ENCODE measurements at regions not wholly inside any gene's neighbourhood (a gene's known extent, or its start where the extent isn't known, plus 50 kb on each side); places are given as distances from the start of the nearest gene placed in this dataset.

DNA sequence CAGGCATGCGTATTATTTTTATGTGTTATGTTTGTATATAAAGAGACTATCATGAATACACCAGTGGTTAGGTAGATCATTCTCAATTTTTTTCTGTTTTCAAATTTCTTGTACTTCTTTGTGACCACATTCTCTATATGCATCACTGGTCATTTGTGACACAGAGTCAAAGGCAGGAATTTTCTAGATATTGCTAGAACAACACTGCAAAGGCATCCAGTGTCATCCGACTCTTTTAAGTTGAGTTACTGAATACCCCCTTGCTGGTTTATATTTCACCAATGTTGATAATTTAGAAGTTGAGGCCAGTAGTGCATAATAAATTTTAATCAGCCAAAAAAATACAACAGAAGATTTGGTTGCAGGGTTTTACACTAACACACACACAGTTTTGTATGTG is 351.8 kb downstream of the CASP12 start:
- DNase-seq (ENCODE audit: low read depth in 4 of 4, low spot score in 3 of 4) = peak; percentile 27 to 63 (median 45)

- DNase-seq (ENCODE audit: low read depth in 4 of 4, low spot score in 3 of 4) = no peak
Measured at GRCh38 chr11:104541701-104542100, 356.6 kb downstream of the CASP12 start.

DNA sequence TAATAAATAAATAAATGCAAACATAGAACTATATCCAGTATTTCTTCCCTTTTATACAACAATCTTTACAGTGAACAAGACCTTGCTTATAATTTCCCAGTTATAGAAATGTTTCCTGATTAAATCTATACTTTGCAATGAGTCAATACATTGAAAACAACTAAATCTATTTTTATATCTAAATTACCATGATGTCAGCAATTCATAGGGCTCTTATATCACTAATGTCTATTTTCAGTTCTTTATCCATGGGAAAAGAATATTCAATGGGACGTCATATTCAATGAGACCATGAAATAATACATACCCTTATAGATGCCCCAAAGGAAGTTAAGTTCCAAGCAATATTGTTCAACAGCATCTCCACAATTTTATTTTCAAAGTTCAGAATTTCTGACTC is 359.9 kb downstream of the CASP12 start:
- DNase-seq (ENCODE audit: low read depth in 4 of 4, low spot score in 3 of 4) = no peak

DNA sequence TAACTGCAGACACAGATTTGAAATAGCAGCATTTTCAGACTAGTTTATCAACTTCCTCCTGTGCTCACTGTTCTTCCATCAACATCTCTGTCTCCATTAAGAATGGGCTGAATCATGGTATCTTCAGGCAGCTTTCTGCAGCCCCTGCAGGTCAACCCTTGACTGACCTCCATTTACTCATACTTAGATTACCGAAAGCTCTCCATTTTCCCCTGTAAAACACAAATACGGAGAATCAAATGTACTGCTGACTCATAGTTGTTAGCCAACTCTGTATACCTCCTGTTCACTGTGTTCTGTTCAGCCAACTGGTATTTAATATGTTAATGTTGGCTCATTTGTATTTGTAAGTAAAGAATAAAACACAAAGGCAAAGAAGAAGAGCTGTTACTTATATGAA is 364.0 kb downstream of the CASP12 start:
- DNase-seq (ENCODE audit: low read depth in 4 of 4, low spot score in 3 of 4) = no peak

- no peak for DNase-seq (ENCODE audit: low read depth in 4 of 4, low spot score in 3 of 4)
Measured at GRCh38 chr11:104531894-104532293, 366.4 kb downstream of the CASP12 start.

DNA sequence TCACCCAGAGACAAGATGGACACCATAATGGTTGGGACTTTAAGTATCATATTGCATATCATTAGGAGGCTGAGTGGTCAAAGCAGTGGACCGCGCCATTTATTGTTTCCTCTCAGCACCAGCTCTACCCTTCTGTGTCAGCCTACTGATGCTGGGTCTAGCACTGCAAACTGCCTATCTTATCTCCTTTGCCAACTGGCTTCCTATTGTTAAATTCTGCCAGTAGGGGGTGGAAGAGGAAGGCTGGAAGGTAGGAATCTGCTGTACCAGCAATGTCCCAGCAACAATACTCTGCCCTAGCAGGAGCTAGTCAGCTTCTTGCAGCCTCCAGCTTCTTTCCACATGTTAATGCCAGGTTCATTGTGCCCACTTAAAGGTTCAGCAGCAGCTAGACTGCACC is 367.1 kb upstream of the PDGFD start:
- DNase-seq (ENCODE audit: low read depth in 4 of 4, low spot score in 3 of 4) = no peak

GRCh38 chr11:104529906-104530305 is 366.0 kb upstream of the PDGFD start:
- DNase-seq (ENCODE audit: low read depth in 4 of 4, low spot score in 3 of 4) = no peak

DNA sequence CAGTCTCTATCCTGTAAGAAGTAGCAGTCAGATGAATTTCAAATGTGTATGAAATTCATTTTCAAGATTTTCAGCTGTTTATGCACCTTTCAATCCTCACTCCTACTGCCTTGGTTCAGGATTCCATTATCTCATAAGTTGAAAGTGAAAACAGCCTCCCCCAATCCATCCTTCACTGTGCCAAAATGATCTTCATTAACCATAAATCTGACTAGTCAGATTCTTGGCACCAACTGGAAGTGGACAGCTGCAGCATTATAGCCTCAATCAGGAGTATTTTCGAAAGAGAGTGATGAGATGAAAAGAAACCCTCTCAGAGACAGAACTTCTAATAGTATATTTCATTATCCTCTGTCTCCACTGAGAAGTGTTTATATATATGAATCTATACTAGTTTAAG is 365.3 kb upstream of the PDGFD start:
- peak in 1 of 4 donors; percentile 18 for DNase-seq (ENCODE audit: low read depth in 4 of 4, low spot score in 3 of 4)

DNA sequence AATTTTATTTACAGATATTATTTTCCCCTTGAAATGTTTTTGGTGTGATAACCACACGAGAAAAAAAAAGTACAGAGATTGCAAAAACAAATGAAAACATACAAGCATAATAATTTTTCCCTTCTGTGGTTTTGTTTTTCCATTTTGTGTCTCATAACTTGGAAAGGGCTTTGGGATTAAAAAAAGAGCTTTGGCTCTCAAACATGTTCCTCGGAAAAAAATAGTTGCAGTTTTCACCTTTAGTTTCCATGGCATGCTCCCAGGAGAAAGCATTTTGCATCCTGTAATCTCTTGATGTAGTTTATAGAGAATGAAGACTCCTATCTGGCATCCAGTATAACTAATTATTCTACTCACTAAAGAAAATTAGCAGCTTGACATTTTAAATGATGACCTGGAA is 362.1 kb upstream of the PDGFD start:
- no peak for DNase-seq (ENCODE audit: low read depth in 4 of 4, low spot score in 3 of 4)

- DNase-seq (ENCODE audit: low read depth in 4 of 4, low spot score in 3 of 4) = no peak
Measured at GRCh38 chr11:104525416-104525815, 361.5 kb upstream of the PDGFD start.

DNA sequence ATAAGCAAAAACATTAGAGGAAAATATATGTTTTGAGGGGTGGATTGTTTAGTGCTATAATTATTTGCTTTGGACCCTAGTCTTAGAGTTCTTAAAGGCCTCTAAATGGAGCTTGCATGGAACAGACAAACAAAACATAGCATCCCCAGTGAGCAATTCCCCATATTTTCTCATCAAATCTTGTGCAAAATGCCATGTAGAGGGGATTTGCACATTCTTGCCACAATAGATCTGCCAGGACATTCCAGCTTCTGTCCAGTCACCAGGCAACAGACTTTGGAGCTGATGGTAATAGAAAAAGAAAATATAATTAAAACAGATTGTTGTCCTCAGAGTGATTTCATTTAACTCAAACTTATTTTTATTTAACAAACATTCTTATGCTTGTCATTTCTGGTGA is 360.3 kb upstream of the PDGFD start:
- no peak for DNase-seq (ENCODE audit: low read depth in 4 of 4, low spot score in 3 of 4)

DNA sequence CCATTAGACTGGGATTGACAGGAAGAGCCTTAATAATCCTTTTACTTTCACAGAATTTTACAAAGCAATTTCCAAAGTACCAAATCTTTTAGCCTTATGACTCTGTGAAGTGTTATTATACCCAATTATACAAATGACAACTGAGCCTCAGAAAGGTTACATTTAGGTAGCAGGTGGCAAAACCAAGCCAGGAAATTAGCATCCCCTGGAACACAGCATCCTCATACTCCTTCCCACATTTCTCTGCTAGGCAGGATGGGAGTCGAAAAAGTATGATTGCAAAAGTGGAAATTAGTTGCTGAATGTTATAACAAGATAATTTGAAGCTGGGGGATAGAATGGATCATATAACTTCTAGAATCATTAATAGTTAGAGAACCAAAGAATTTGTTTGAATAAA is 359.7 kb upstream of the PDGFD start:
- no peak for DNase-seq (ENCODE audit: low read depth in 4 of 4, low spot score in 3 of 4)

GRCh38 chr11:104522650-104523049 is 358.7 kb upstream of the PDGFD start:
- DNase-seq (ENCODE audit: low read depth in 4 of 4, low spot score in 3 of 4) = no peak

GRCh38 chr11:104522123-104522522 is 358.2 kb upstream of the PDGFD start:
- no peak for DNase-seq (ENCODE audit: low read depth in 4 of 4, low spot score in 3 of 4)

DNA sequence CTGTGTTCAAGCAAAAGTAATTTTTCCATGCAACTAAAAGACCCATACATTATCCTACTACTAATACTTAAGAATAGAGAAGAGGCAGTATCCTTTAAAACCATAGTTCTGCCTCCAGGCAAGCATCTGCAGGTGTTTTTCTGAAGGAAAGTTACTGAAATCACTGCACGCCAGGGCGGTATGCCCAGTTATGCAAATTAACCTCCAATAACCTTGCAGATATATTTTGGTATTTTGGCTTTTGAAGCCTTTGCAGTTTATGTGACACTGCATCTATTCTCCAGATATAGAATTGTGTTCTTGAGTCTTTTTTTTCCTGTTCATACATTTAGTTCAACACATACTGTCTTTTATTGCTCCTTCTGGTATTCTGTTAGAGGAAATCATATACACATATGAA is 346.2 kb upstream of the PDGFD start:
- no peak for DNase-seq (ENCODE audit: low read depth in 4 of 4, low spot score in 3 of 4)

GRCh38 chr11:104490182-104490581 is 326.2 kb upstream of the PDGFD start:
- no peak for DNase-seq (ENCODE audit: low read depth in 4 of 4, low spot score in 3 of 4)

- no peak for DNase-seq (ENCODE audit: low read depth in 4 of 4, low spot score in 3 of 4)
Measured at GRCh38 chr11:104488561-104488960, 324.6 kb upstream of the PDGFD start.

- no peak for DNase-seq (ENCODE audit: low read depth in 4 of 4, low spot score in 3 of 4)
Measured at GRCh38 chr11:104487046-104487806, 323.3 kb upstream of the PDGFD start.

DNA sequence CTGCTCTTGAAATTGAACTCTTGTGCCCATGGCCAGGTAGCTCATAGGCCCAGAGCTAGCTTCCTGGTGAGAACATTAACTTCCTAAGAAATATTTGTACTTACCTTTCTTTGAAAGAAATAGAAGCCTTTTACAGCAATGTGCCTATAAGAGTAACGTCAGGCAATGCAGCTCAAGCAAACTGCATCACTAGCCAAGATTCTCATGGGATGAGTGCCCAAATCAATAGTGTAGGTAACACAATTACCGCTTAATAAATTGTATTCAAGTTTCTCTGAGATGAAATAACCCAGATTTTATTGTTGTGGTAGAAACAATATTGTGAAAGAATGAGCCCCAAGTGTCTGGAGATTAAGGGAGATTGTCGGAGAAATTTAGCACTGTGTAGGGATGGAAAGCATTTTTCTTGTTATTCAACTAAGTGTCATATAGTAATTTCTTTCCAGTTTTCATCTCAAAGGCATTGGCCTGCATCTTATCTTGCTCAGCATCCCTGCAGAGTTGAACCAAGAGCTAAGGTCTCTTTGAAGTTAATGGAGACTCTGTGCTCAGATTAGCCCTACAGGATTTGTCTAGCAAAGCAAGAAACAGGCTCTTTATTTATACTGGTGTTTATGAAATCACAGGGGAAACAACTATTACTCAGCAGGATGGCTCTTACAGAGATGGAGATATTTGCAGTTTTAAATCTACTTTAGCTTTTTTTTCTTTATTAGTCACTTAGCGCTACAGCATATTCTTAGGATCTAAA is 321.0 kb upstream of the PDGFD start:
- DNase-seq (ENCODE audit: low read depth in 4 of 4, low spot score in 3 of 4) = no peak

DNA sequence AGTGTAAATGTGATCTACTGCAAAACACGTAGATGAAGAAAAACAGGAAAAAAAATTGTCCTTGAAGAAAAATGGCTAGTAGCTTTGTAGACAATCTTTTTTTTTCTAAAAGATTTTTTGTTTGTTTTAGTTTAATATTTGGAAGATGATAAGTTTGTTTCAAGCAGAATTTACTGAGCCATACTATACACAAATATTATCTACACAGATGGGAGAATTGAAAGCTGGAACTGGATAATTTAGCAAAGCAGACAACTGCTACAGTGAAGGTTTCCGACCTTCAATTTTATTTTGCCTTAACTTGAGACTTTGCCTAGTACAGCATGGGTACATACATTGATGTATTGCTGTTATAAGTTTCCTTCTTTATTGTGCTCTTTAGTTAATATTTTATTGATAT is 313.0 kb upstream of the PDGFD start:
- no peak for DNase-seq (ENCODE audit: low read depth in 4 of 4, low spot score in 3 of 4)

- no peak for DNase-seq (ENCODE audit: low read depth in 4 of 4, low spot score in 3 of 4)
Measured at GRCh38 chr11:104476454-104476853, 312.5 kb upstream of the PDGFD start.

- DNase-seq (ENCODE audit: low read depth in 4 of 4, low spot score in 3 of 4) = no peak
Measured at GRCh38 chr11:104467404-104467803, 303.5 kb upstream of the PDGFD start.

All from left renal pelvis (tissue), 4 donors.